A549 (cell line): ENCODE measurements at regions not wholly inside any gene's neighbourhood (a gene's known extent, or its start where the extent isn't known, plus 50 kb on each side); places are given as distances from the start of the nearest gene placed in this dataset.

Experiments used
- ATAC-seq, 2 experiments: fragments of 200-7000 bp in 1 of 2; fragments of >200 bp in 1 of 2; cut with Nextera tagmentation in 1 of 2; cut with Tn5 transposase in 1 of 2; 3 replicates each; pipeline versions ENCODE4 v1.8.0 to v1.9.1; 2018 to 2020; ENCODE audit warnings: mild to moderate bottlenecking in 1 of 2, moderate library complexity in 1 of 2
- CTCF ChIA-PET: fragments of 300-600 bp; sonication (Branson Sonifier 250); formaldehyde crosslinking; extraction: SDS; loops from one replicate; lab custom pipeline; 2021; ENCODE audit warnings: antibody characterized with exemption, inconsistent platforms; lab: Yijun Ruan, JAX
- POLR2A ChIA-PET: fragments of 350-600 bp; formaldehyde crosslinking; extraction: SDS; loops from one replicate; lab custom pipeline; 2021; ENCODE audit warnings: antibody characterized with exemption, inconsistent platforms; lab: Yijun Ruan, JAX
- DNase-seq, 2 experiments: peaks; one replicate each; pipeline versions ENCODE4 v3.0.0 to v3.0.0-alpha.2; 2011 to 2016; ENCODE audit warnings: low read depth in 1 of 2, low spot score in 1 of 2
- FAIRE-seq: peaks from 2 replicates; lab custom pipeline; 2011; peaks lifted over from hg19 to GRCh38; lab: Jason Lieb, UNC
- H3K27ac ChIP-seq, 2 experiments: fragments of >200 bp; sonication (Bioruptor Twin); formaldehyde crosslinking; 3 replicates each; pipeline ENCODE4 v1.5.1; 2016 to 2017
- H3K4me1 ChIP-seq: fragments of >200 bp; sonication (Bioruptor Twin); formaldehyde crosslinking; 3 replicates; pipeline ENCODE4 v1.6.1; 2016
- H3K4me2 ChIP-seq: fragments of >200 bp; sonication (Bioruptor Twin); formaldehyde crosslinking; 3 replicates; pipeline ENCODE4 v1.6.1; 2016
- H3K4me3 ChIP-seq: fragments of >200 bp; sonication (Bioruptor Twin); formaldehyde crosslinking; 3 replicates; pipeline ENCODE4 v1.5.1; 2016
- H3K9me3 ChIP-seq: fragments of >200 bp; sonication (Bioruptor Twin); formaldehyde crosslinking; 3 replicates; pipeline ENCODE4 v1.6.1; 2016
- BHLHE40 ChIP-seq: IDR thresholded peaks from 2 replicates; pipeline ENCODE4 v1.6.1; 2012; ENCODE audit warnings: low read depth, low read length, inconsistent platforms
- CBX8 ChIP-seq: fragments of 200-600 bp; sonication (generic); IDR thresholded peaks from 2 replicates; pipeline ENCODE4 v1.6.1; 2016
- CEBPB ChIP-seq, 2 experiments: fragments of >200 bp in 1 of 2; sonication (Bioruptor Twin) in 1 of 2; formaldehyde crosslinking in 1 of 2; IDR thresholded peaks; 2 replicates each; pipeline ENCODE4 v1.6.1; 2012 to 2016
- EHF ChIP-seq: fragments of 250-450 bp; sonication (Bioruptor Pico); IDR thresholded peaks from 2 replicates; pipeline ENCODE4 v1.5.0; 2020; ENCODE audit warnings: mild to moderate bottlenecking
- EP300 ChIP-seq, 2 experiments: fragments of >200 bp; sonication (Bioruptor Twin); formaldehyde crosslinking; IDR thresholded peaks; 2 replicates in 1 of 2; 3 replicates in 1 of 2; pipeline ENCODE4 v1.6.1; 2016 to 2017
- ESRRA ChIP-seq: fragments of 150-350 bp; IDR thresholded peaks from 2 replicates; pipeline ENCODE4 v1.6.1; 2014; ENCODE audit warnings: mild to moderate bottlenecking, low read length, borderline replicate concordance
- FOSB ChIP-seq: fragments of 250-450 bp; sonication (Bioruptor Pico); IDR thresholded peaks from 2 replicates; pipeline ENCODE4 v1.5.0; 2020; ENCODE audit warnings: mild to moderate bottlenecking, moderate library complexity
- FOSL2 ChIP-seq, 2 experiments: fragments of 450-650 bp in 1 of 2; fragments of >200 bp in 1 of 2; sonication (Bioruptor Twin) in 1 of 2; formaldehyde crosslinking; IDR thresholded peaks; 2 replicates each; pipeline versions ENCODE4 v1.5.0 to v1.6.1; 2016 to 2020; ENCODE audit warnings: mild to moderate bottlenecking in 1 of 2, moderate library complexity in 1 of 2
- HDAC2 ChIP-seq: fragments of 200-600 bp; sonication (generic); IDR thresholded peaks from 2 replicates; pipeline ENCODE4 v1.6.1; 2016
- HOXB13 ChIP-seq: fragments of 250-450 bp; sonication (Bioruptor Pico); IDR thresholded peaks from 2 replicates; pipeline ENCODE4 v1.5.0; 2020; ENCODE audit warnings: low read depth, mild to moderate bottlenecking, moderate library complexity
- HOXB5 ChIP-seq: fragments of 250-450 bp; sonication (Bioruptor Pico); IDR thresholded peaks from 2 replicates; pipeline ENCODE4 v1.5.0; 2020; ENCODE audit warnings: mild to moderate bottlenecking, moderate library complexity
- KDM5A ChIP-seq: fragments of 200-600 bp; sonication (generic); IDR thresholded peaks from 2 replicates; pipeline ENCODE4 v1.6.1; 2016; ENCODE audit warnings: antibody characterized with exemption, mild to moderate bottlenecking
- NFE2L2 ChIP-seq: fragments of 150-350 bp; conservative IDR thresholded peaks from 2 replicates; pipeline ENCODE4 v1.6.1; 2014; ENCODE audit warnings: low read length
- NPAS2 ChIP-seq: fragments of 250-450 bp; sonication (Bioruptor Pico); IDR thresholded peaks from 2 replicates; pipeline ENCODE4 v1.8.0; 2022; ENCODE audit warnings: mild to moderate bottlenecking, moderate library complexity, borderline replicate concordance
- POLR2A ChIP-seq: IDR thresholded peaks from 2 replicates; pipeline ENCODE4 v1.6.1; 2012; ENCODE audit warnings: mild to moderate bottlenecking, low read length
- RARB ChIP-seq: fragments of 250-450 bp; sonication (Bioruptor Pico); IDR thresholded peaks from 2 replicates; pipeline ENCODE4 v1.8.0; 2021; ENCODE audit warnings: mild to moderate bottlenecking, moderate library complexity
- RCOR1 ChIP-seq: fragments of 150-350 bp; IDR thresholded peaks from 2 replicates; pipeline ENCODE4 v1.6.1; 2014; ENCODE audit warnings: antibody characterized with exemption, low read length, low read depth
- REST ChIP-seq: fragments of 200-600 bp; sonication (generic); IDR thresholded peaks from 2 replicates; pipeline ENCODE4 v1.6.1; 2016; ENCODE audit warnings: antibody characterized with exemption, mild to moderate bottlenecking, moderate library complexity
- RFX5 ChIP-seq: fragments of 450-650 bp; IDR thresholded peaks from 2 replicates; pipeline ENCODE4 v1.7.1; 2014; ENCODE audit warnings: antibody characterized with exemption, mild to moderate bottlenecking, moderate library complexity
- SMC3 ChIP-seq: fragments of >200 bp; sonication (Bioruptor Twin); formaldehyde crosslinking; IDR thresholded peaks from 3 replicates; pipeline ENCODE4 v1.6.1; 2018; ENCODE audit warnings: inconsistent platforms
- SREBF2 ChIP-seq: fragments of 450-650 bp; IDR thresholded peaks from 2 replicates; pipeline ENCODE4 v1.6.1; 2014; ENCODE audit warnings: mild to moderate bottlenecking, moderate library complexity
- TP53 ChIP-seq: fragments of 250-450 bp; sonication (Bioruptor Pico); IDR thresholded peaks from 2 replicates; pipeline ENCODE4 v1.5.0; 2021; ENCODE audit warnings: mild to moderate bottlenecking, moderate library complexity
- USF2 ChIP-seq: fragments of 450-650 bp; IDR thresholded peaks from 2 replicates; pipeline ENCODE4 v1.6.1; 2014; ENCODE audit warnings: antibody characterized with exemption
- ZC3H11A ChIP-seq: fragments of 450-650 bp; IDR thresholded peaks from 2 replicates; pipeline ENCODE4 v1.6.1; 2014; ENCODE audit warnings: antibody characterized with exemption, mild to moderate bottlenecking
- ZSCAN20 ChIP-seq: fragments of 250-450 bp; sonication (Bioruptor Pico); IDR thresholded peaks from 2 replicates; pipeline ENCODE4 v1.8.0; 2022; ENCODE audit warnings: mild to moderate bottlenecking, moderate library complexity
- WGBS: methylation state at CpG from one replicate; pipeline ENCODE4 v1.1.6; 2017; ENCODE audit errors: missing lambda C conversion rate; 5-methylcytosine and 5-hydroxymethylcytosine counted together
- TF ChIP-seq, protein P1 (sequence below): IDR thresholded peaks from 2 replicates; pipeline ENCODE4 v1.6.1; 2012
- TF ChIP-seq, protein P2 (sequence below): fragments of >200 bp; sonication (Bioruptor Twin); formaldehyde crosslinking; IDR thresholded peaks from 3 replicates; pipeline ENCODE4 v1.6.1; 2016

DNA sequence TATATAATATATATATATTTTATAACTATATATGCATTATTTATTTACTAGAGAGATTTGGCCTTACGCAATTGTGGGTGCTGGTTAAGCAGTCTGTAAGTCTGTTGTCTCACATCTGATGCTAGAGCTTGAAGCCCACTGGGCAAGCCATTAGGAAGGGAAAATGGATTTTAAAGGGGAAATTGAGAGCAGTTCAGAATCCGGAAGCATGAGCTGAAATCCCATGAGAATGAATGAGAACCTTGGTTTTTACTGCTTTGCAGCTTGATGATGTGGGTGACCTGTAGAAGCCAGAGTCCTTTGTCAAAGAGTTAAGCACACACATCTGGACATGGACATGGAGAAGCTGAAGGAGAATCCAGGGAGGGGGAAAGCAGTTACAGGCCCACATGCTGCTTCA lies 220.8 kb upstream of the DAB1 start:
- ATAC-seq (no peak), DNase-seq (no peak), FAIRE-seq (no peak)
- CTCF ChIA-PET = no interaction called here
- POLR2A ChIA-PET = no interaction called here
- 38% methylated on average over 2 of the region's 2 CpGs for WGBS
- Histone ChIP-seq H3K27ac (no peak overlapping the region), H3K9me3 (no peaks in the 10 kb centered on the region), H3K4me1 (no peaks in the 10 kb centered on the region), H3K4me3 (no peak overlapping the region), H3K4me2 (no peak overlapping the region)
- no peak for TF ChIP-seq ZSCAN20 (CRISPR knock-in tag)
- TF ChIP-seq, protein P1, sequence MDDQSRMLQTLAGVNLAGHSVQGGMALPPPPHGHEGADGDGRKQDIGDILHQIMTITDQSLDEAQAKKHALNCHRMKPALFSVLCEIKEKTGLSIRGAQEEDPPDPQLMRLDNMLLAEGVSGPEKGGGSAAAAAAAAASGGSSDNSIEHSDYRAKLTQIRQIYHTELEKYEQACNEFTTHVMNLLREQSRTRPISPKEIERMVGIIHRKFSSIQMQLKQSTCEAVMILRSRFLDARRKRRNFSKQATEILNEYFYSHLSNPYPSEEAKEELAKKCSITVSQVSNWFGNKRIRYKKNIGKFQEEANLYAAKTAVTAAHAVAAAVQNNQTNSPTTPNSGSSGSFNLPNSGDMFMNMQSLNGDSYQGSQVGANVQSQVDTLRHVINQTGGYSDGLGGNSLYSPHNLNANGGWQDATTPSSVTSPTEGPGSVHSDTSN = no peak
- TF ChIP-seq HOXB13 = no peak
- no peak for TF ChIP-seq USF2
- TF ChIP-seq TP53 (CRISPR knock-in tag) = no peak
- TF ChIP-seq HOXB5 = no peak
- no peak for TF ChIP-seq SMC3
- no peak for TF ChIP-seq BHLHE40
- TF ChIP-seq SREBF2 = no peak
- TF ChIP-seq RARB = no peak
- no peak for TF ChIP-seq FOSL2 (IDR thresholded peaks at IDR 0.05)
- TF ChIP-seq FOSL2 (CRISPR knock-in tag; IDR thresholded peaks at IDR 0.05) = no peak
- no peak for TF ChIP-seq EHF (CRISPR knock-in tag)
- no peak for TF ChIP-seq NPAS2
- no peak for TF ChIP-seq NFE2L2
- no peak for TF ChIP-seq HDAC2

GRCh38 chr1:57638239-57638638 lies 214.4 kb upstream of the DAB1 start:
- Histone ChIP-seq H3K4me3 (no peak overlapping the region), H3K27ac (no peak overlapping the region), H3K9me3 (no peaks in the 10 kb centered on the region), H3K4me2 (no peak overlapping the region), H3K4me1 (no peaks in the 10 kb centered on the region)
- no peak for TF ChIP-seq KDM5A
- no peak for TF ChIP-seq RARB
- no peak for TF ChIP-seq REST
- TF ChIP-seq, protein P1 = no peak
- no peak for TF ChIP-seq RCOR1
- no peak for TF ChIP-seq ESRRA
- TF ChIP-seq POLR2A = no peak
- TF ChIP-seq CBX8 = no peak
- no peak for TF ChIP-seq USF2
- no peak for TF ChIP-seq FOSB (CRISPR knock-in tag)
- TF ChIP-seq, protein P2, sequence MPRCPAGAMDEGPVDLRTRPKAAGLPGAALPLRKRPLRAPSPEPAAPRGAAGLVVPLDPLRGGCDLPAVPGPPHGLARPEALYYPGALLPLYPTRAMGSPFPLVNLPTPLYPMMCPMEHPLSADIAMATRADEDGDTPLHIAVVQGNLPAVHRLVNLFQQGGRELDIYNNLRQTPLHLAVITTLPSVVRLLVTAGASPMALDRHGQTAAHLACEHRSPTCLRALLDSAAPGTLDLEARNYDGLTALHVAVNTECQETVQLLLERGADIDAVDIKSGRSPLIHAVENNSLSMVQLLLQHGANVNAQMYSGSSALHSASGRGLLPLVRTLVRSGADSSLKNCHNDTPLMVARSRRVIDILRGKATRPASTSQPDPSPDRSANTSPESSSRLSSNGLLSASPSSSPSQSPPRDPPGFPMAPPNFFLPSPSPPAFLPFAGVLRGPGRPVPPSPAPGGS = no peak
- no peak for TF ChIP-seq EP300 (IDR thresholded peaks at IDR 0.05)
- TF ChIP-seq ZC3H11A = no peak
- no peak for TF ChIP-seq RFX5
- no peak for TF ChIP-seq CEBPB (IDR thresholded peaks at IDR 0.05)
- DNase-seq (no peak), FAIRE-seq (no peak), ATAC-seq (no peak)
- ChIA-PET POLR2A (no interaction called here), CTCF (no interaction called here)
- WGBS = 0% methylated on average over 1 of the region's 1 CpG
